ENCODE measurements at regions not wholly inside any gene's neighbourhood (a gene's known extent, or its start where the extent isn't known, plus 50 kb on each side); places are given as distances from the start of the nearest gene placed in this dataset.

- no peak for TF ChIP-seq REST (IDR thresholded peaks at IDR 0.05; ENCODE audit: unreplicated experiment)
- no peak for TF ChIP-seq STAT1 (IDR thresholded peaks at IDR 0.05; ENCODE audit: unreplicated experiment)
Observed at GRCh38 chr3:106624154-106624553, 753.1 kb upstream of the CCDC54 start (continued).

DNA sequence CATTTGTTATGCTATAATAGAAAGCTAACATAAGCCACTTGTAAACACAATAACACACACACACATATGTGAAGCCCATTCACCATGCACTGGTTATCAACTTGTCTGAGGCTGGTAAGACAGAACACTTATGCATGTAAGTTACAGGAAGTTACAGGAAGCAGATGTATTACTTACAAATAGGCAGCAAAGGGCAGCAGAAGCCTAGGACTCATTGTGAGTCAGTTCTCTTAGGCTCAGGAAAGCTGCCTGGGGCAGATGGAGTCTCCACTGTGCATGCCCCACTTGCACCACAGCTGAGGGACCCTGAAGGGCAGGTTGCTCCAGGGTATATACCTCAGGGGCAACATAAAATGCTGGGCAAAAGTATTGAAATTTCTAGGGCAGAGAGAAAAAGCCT, 748.8 kb upstream of the CCDC54 start:
- H3K9me2 ChIP-seq (ENCODE audit: insufficient read depth): no peaks in the 10 kb centered on the region
- ATAC-seq: no peak
- no peak for DNase-seq (ENCODE audit: low spot score)
- TF ChIP-seq ZNF462 (CRISPR knock-in tag; IDR thresholded peaks at IDR 0.05) (no peak), POLR2AphosphoS5 (IDR thresholded peaks at IDR 0.05; ENCODE audit: low read depth) (no peak), ETS1 (IDR thresholded peaks at IDR 0.05) (no peak), EZH2phosphoT487 (IDR thresholded peaks at IDR 0.05; ENCODE audit: unreplicated experiment) (no peak), STAT1 (IDR thresholded peaks at IDR 0.05; ENCODE audit: unreplicated experiment) (no peak), REST (IDR thresholded peaks at IDR 0.05; ENCODE audit: unreplicated experiment) (no peak), NANOG (IDR thresholded peaks at IDR 0.05; ENCODE audit: borderline replicate concordance) (no peak)
- TF ChIP-seq, protein P1, sequence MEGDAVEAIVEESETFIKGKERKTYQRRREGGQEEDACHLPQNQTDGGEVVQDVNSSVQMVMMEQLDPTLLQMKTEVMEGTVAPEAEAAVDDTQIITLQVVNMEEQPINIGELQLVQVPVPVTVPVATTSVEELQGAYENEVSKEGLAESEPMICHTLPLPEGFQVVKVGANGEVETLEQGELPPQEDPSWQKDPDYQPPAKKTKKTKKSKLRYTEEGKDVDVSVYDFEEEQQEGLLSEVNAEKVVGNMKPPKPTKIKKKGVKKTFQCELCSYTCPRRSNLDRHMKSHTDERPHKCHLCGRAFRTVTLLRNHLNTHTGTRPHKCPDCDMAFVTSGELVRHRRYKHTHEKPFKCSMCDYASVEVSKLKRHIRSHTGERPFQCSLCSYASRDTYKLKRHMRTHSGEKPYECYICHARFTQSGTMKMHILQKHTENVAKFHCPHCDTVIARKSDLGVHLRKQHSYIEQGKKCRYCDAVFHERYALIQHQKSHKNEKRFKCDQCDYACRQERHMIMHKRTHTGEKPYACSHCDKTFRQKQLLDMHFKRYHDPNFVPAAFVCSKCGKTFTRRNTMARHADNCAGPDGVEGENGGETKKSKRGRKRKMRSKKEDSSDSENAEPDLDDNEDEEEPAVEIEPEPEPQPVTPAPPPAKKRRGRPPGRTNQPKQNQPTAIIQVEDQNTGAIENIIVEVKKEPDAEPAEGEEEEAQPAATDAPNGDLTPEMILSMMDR (conservative IDR thresholded peaks at IDR 0.05; ENCODE audit: low read depth in 2 of 2): no peak

More for the DNA sequence above, 748.8 kb upstream of the CCDC54 start:
- Mint-ChIP-seq H3K27ac (no peak overlapping the region; the same call in 1 of the 2 replicates), H3K9me3 (peaks cover 18% of the 10 kb centered on the region), H3K27me3 (ENCODE audit: insufficient read depth, low read depth, poor library complexity) (no peaks in the 10 kb centered on the region), H3K4me1 (peaks cover 3% of the 10 kb centered on the region; the same call in 1 of the 3 replicates), H3K4me3 (no peak overlapping the region), H3K36me3 (ENCODE audit: low read depth) (peaks cover 17% of the 10 kb centered on the region)
- H3K4me1 ChIP-seq (ENCODE audit: insufficient read depth): no peaks in the 10 kb centered on the region
- no peaks in the 10 kb centered on the region for H4K20me1 ChIP-seq (replicated peaks; ENCODE audit: insufficient read depth)
- H3K27ac ChIP-seq (ENCODE audit: low read depth): no peak overlapping the region
- no peak overlapping the region for H3K4me2 ChIP-seq
- no peaks in the 10 kb centered on the region for H3K27me3 ChIP-seq (ENCODE audit: insufficient read depth)
- H3K36me3 ChIP-seq (ENCODE audit: insufficient read depth): peaks cover 10% of the 10 kb centered on the region
- no peaks in the 10 kb centered on the region for H3F3A ChIP-seq (replicated peaks; ENCODE audit: low read depth)
- no peak overlapping the region for H3K4me3 ChIP-seq
- H2AFZ ChIP-seq: no peak overlapping the region
- H3K79me2 ChIP-seq (replicated peaks; ENCODE audit: insufficient read depth): no peaks in the 10 kb centered on the region

Data from GM23338 (cell line).